ENCODE measurements at regions not wholly inside any gene's neighbourhood (a gene's known extent, or its start where the extent isn't known, plus 50 kb on each side); places are given as distances from the start of the nearest gene placed in this dataset.

GRCh38 chr11:92383430-92383829 lies 158.8 kb downstream of the FAT3 start:
- Histone ChIP-seq H3K9me3 (ENCODE audit: insufficient read depth, low read depth, low read length) (no peaks in the 10 kb centered on the region), H3K9ac (ENCODE audit: low read depth, low read length) (no peak overlapping the region), H3K4me1 (ENCODE audit: insufficient read depth, low read length) (peaks cover 18% of the 10 kb centered on the region), H3K27ac (ENCODE audit: low read depth, low read length) (no peak overlapping the region), H3K4me3 (ENCODE audit: low read length) (no peak overlapping the region), H3K27me3 (ENCODE audit: insufficient read depth, low read length) (no peaks in the 10 kb centered on the region), H3K36me3 (ENCODE audit: insufficient read depth, low read length) (no peaks in the 10 kb centered on the region)
- 36% methylated on average over 1 of the region's 1 CpG for WGBS

GRCh38 chr11:92384358-92384757 lies 159.7 kb downstream of the FAT3 start:
- no peak overlapping the region for H3K27ac ChIP-seq (ENCODE audit: low read depth, low read length)
- H3K9ac ChIP-seq (ENCODE audit: low read depth, low read length): no peak overlapping the region
- H3K4me3 ChIP-seq (ENCODE audit: low read length): no peak overlapping the region
- WGBS: 89% methylated on average over 2 of the region's 2 CpGs
- peaks cover 18% of the 10 kb centered on the region for H3K4me1 ChIP-seq (ENCODE audit: insufficient read depth, low read length)
- no peaks in the 10 kb centered on the region for H3K9me3 ChIP-seq (ENCODE audit: insufficient read depth, low read depth, low read length)
- H3K27me3 ChIP-seq (ENCODE audit: insufficient read depth, low read length): no peaks in the 10 kb centered on the region
- no peaks in the 10 kb centered on the region for H3K36me3 ChIP-seq (ENCODE audit: insufficient read depth, low read length)

- Histone ChIP-seq H3K36me3 (ENCODE audit: insufficient read depth, low read length) (no peaks in the 10 kb centered on the region), H3K4me3 (ENCODE audit: low read length) (no peak overlapping the region), H3K4me1 (ENCODE audit: insufficient read depth, low read length) (peaks cover 18% of the 10 kb centered on the region), H3K9ac (ENCODE audit: low read depth, low read length) (no peak overlapping the region), H3K27me3 (ENCODE audit: insufficient read depth, low read length) (no peaks in the 10 kb centered on the region), H3K9me3 (ENCODE audit: insufficient read depth, low read depth, low read length) (no peaks in the 10 kb centered on the region), H3K27ac (ENCODE audit: low read depth, low read length) (no peak overlapping the region)
- 57% methylated on average over 2 of the region's 2 CpGs for WGBS
These were observed 160.2 kb downstream of the FAT3 start for GRCh38 chr11:92384802-92385201.

GRCh38 chr11:92386577-92386976 lies 162.0 kb downstream of the FAT3 start:
- H3K27me3 ChIP-seq (ENCODE audit: insufficient read depth, low read length): no peaks in the 10 kb centered on the region
- WGBS: 90% methylated on average over 5 of the region's 5 CpGs
- peaks cover 18% of the 10 kb centered on the region for H3K4me1 ChIP-seq (ENCODE audit: insufficient read depth, low read length)
- H3K27ac ChIP-seq (ENCODE audit: low read depth, low read length): no peak overlapping the region
- no peaks in the 10 kb centered on the region for H3K9me3 ChIP-seq (ENCODE audit: insufficient read depth, low read depth, low read length)
- H3K36me3 ChIP-seq (ENCODE audit: insufficient read depth, low read length): no peaks in the 10 kb centered on the region
- no peak overlapping the region for H3K9ac ChIP-seq (ENCODE audit: low read depth, low read length)
- no peak overlapping the region for H3K4me3 ChIP-seq (ENCODE audit: low read length)

GRCh38 chr11:92387859-92388258 lies 163.2 kb downstream of the FAT3 start:
- no peak overlapping the region for H3K9ac ChIP-seq (ENCODE audit: low read depth, low read length)
- H3K36me3 ChIP-seq (ENCODE audit: insufficient read depth, low read length): no peaks in the 10 kb centered on the region
- H3K27ac ChIP-seq (ENCODE audit: low read depth, low read length): no peak overlapping the region
- H3K4me3 ChIP-seq (ENCODE audit: low read length): no peak overlapping the region
- H3K27me3 ChIP-seq (ENCODE audit: insufficient read depth, low read length): no peaks in the 10 kb centered on the region
- H3K9me3 ChIP-seq (ENCODE audit: insufficient read depth, low read depth, low read length): no peaks in the 10 kb centered on the region
- peaks cover 18% of the 10 kb centered on the region for H3K4me1 ChIP-seq (ENCODE audit: insufficient read depth, low read length)

- Histone ChIP-seq H3K4me1 (ENCODE audit: insufficient read depth, low read length) (peaks cover 17% of the 10 kb centered on the region), H3K9ac (ENCODE audit: low read depth, low read length) (no peak overlapping the region), H3K27me3 (ENCODE audit: insufficient read depth, low read length) (no peaks in the 10 kb centered on the region), H3K27ac (ENCODE audit: low read depth, low read length) (no peak overlapping the region), H3K4me3 (ENCODE audit: low read length) (no peak overlapping the region), H3K36me3 (ENCODE audit: insufficient read depth, low read length) (no peaks in the 10 kb centered on the region), H3K9me3 (ENCODE audit: insufficient read depth, low read depth, low read length) (no peaks in the 10 kb centered on the region)
- WGBS: 86% methylated on average over 1 of the region's 1 CpG
These were observed 163.8 kb downstream of the FAT3 start for GRCh38 chr11:92388380-92388779.

DNA sequence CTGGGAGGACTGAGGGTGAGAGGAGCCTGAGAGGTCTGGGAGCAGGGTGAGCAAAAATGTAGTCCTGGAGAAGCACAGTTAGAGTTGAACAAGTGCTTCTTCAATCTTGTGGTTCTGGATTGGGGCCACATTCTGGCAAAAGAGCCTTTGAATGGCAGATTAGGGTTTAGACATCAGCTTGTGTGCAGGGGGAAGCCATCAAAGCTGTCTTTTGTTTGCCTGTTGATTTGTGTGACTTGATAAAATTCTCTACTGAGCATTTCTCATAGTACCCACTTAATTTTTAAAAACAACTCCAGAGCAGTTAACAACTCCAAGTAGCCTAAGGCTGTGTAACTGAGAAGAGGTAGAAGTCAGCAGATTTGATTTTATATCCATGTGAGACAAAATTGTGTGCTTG lies 166.2 kb downstream of the FAT3 start:
- H3K36me3 ChIP-seq (ENCODE audit: insufficient read depth, low read length): no peaks in the 10 kb centered on the region
- H3K4me1 ChIP-seq (ENCODE audit: insufficient read depth, low read length): no peaks in the 10 kb centered on the region
- no peaks in the 10 kb centered on the region for H3K9me3 ChIP-seq (ENCODE audit: insufficient read depth, low read depth, low read length)
- no peak overlapping the region for H3K4me3 ChIP-seq (ENCODE audit: low read length)
- H3K9ac ChIP-seq (ENCODE audit: low read depth, low read length): no peak overlapping the region
- H3K27me3 ChIP-seq (ENCODE audit: insufficient read depth, low read length): no peaks in the 10 kb centered on the region
- H3K27ac ChIP-seq (ENCODE audit: low read depth, low read length): no peak overlapping the region

GRCh38 chr11:92391364-92391763 lies 166.7 kb downstream of the FAT3 start:
- Histone ChIP-seq H3K27me3 (ENCODE audit: insufficient read depth, low read length) (no peaks in the 10 kb centered on the region), H3K9me3 (ENCODE audit: insufficient read depth, low read depth, low read length) (no peaks in the 10 kb centered on the region), H3K9ac (ENCODE audit: low read depth, low read length) (no peak overlapping the region), H3K4me3 (ENCODE audit: low read length) (no peak overlapping the region), H3K4me1 (ENCODE audit: insufficient read depth, low read length) (no peaks in the 10 kb centered on the region), H3K36me3 (ENCODE audit: insufficient read depth, low read length) (no peaks in the 10 kb centered on the region), H3K27ac (ENCODE audit: low read depth, low read length) (no peak overlapping the region)

GRCh38 chr11:92391808-92392207 lies 167.2 kb downstream of the FAT3 start:
- Histone ChIP-seq H3K9me3 (ENCODE audit: insufficient read depth, low read depth, low read length) (no peaks in the 10 kb centered on the region), H3K27me3 (ENCODE audit: insufficient read depth, low read length) (no peaks in the 10 kb centered on the region), H3K9ac (ENCODE audit: low read depth, low read length) (no peak overlapping the region), H3K4me3 (ENCODE audit: low read length) (no peak overlapping the region), H3K27ac (ENCODE audit: low read depth, low read length) (no peak overlapping the region), H3K36me3 (ENCODE audit: insufficient read depth, low read length) (no peaks in the 10 kb centered on the region), H3K4me1 (ENCODE audit: insufficient read depth, low read length) (no peaks in the 10 kb centered on the region)
- 97% methylated on average over 6 of the region's 6 CpGs for WGBS

- Histone ChIP-seq H3K27me3 (ENCODE audit: insufficient read depth, low read length) (no peaks in the 10 kb centered on the region), H3K9ac (ENCODE audit: low read depth, low read length) (no peak overlapping the region), H3K4me3 (ENCODE audit: low read length) (no peak overlapping the region), H3K4me1 (ENCODE audit: insufficient read depth, low read length) (peaks cover 9% of the 10 kb centered on the region), H3K36me3 (ENCODE audit: insufficient read depth, low read length) (no peaks in the 10 kb centered on the region), H3K27ac (ENCODE audit: low read depth, low read length) (no peak overlapping the region), H3K9me3 (ENCODE audit: insufficient read depth, low read depth, low read length) (no peaks in the 10 kb centered on the region)
- 93% methylated on average over 5 of the region's 5 CpGs for WGBS
These were observed 168.6 kb downstream of the FAT3 start for GRCh38 chr11:92393218-92393617.

GRCh38 chr11:92396133-92396532 lies 171.5 kb downstream of the FAT3 start:
- Histone ChIP-seq H3K36me3 (ENCODE audit: insufficient read depth, low read length) (no peaks in the 10 kb centered on the region), H3K9ac (ENCODE audit: low read depth, low read length) (no peak overlapping the region), H3K27me3 (ENCODE audit: insufficient read depth, low read length) (no peaks in the 10 kb centered on the region), H3K4me3 (ENCODE audit: low read length) (no peak overlapping the region), H3K27ac (ENCODE audit: low read depth, low read length) (no peak overlapping the region), H3K9me3 (ENCODE audit: insufficient read depth, low read depth, low read length) (no peaks in the 10 kb centered on the region), H3K4me1 (ENCODE audit: insufficient read depth, low read length) (peaks cover 26% of the 10 kb centered on the region)
- 94% methylated on average over 1 of the region's 1 CpG for WGBS

DNA sequence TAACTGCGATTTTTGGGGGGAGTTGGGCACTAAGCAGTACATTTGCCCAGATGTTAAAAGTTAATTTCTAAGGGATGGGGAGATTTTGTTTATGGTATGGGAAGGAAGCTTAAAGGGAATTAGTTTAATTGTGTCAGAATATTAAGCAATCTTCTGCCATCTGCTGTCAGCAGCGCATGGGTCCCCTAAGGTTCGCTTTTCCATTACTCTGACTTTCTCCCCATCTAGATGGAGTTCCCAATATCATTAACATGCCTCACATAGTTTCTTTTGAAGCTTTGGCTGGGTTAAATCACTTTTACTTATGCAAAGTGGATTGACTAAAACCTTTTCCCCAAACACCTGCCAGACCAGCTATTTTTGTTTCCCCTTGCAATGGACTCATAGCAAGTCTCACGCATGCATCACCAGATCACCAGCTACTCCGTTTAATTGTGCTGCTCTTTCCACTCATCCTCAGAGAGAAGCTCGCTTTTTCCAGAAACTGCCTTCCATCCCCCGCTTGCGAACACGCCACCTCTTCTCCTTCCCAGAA lies 172.7 kb downstream of the FAT3 start:
- WGBS: 81% methylated on average over 9 of the region's 9 CpGs
- H3K9me3 ChIP-seq (ENCODE audit: insufficient read depth, low read depth, low read length): no peaks in the 10 kb centered on the region

More for the DNA sequence above, 172.7 kb downstream of the FAT3 start:
- Histone ChIP-seq H3K4me1 (ENCODE audit: insufficient read depth, low read length) (peaks cover 37% of the 10 kb centered on the region), H3K27me3 (ENCODE audit: insufficient read depth, low read length) (no peaks in the 10 kb centered on the region), H3K9ac (ENCODE audit: low read depth, low read length) (no peak overlapping the region), H3K27ac (ENCODE audit: low read depth, low read length) (no peak overlapping the region), H3K4me3 (ENCODE audit: low read length) (no peak overlapping the region), H3K36me3 (ENCODE audit: insufficient read depth, low read length) (no peaks in the 10 kb centered on the region)

Data from HUES64 (cell line).